ENCODE measurements at regions not wholly inside any gene's neighbourhood (a gene's known extent, or its start where the extent isn't known, plus 50 kb on each side); places are given as distances from the start of the nearest gene placed in this dataset.
A peak's percentile ranks its signal among the peaks of the same experiment; 100 is the strongest.

DNA sequence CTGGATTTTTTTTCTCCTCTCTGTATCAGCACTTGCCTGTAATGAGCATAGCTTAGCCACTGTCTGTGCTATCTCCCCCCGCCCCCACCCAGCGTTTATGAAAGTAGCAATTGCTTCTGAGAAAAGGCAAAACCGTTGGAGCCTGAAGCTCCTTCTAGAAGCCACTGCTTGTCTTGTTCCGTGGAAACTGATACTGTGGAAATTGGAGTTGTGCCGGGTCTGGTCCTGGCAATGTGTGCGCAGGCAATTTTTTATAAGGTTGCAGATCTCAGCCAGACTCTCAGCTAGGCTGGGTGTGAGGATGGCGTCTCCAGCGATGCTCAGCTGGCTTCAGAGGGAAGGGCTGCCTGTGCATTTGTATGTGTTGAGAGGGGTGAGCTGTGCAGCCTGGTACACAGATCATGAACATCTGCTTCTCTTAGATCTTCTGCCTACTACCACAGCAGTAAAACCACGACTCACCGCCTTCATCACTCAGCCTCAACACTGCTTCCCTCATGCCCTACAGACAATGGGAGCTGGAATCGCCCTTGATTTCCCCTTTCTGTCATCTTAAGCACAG, 72.4 kb upstream of the GTSF1L start:
- peak; percentile 74 for DNase-seq

DNA sequence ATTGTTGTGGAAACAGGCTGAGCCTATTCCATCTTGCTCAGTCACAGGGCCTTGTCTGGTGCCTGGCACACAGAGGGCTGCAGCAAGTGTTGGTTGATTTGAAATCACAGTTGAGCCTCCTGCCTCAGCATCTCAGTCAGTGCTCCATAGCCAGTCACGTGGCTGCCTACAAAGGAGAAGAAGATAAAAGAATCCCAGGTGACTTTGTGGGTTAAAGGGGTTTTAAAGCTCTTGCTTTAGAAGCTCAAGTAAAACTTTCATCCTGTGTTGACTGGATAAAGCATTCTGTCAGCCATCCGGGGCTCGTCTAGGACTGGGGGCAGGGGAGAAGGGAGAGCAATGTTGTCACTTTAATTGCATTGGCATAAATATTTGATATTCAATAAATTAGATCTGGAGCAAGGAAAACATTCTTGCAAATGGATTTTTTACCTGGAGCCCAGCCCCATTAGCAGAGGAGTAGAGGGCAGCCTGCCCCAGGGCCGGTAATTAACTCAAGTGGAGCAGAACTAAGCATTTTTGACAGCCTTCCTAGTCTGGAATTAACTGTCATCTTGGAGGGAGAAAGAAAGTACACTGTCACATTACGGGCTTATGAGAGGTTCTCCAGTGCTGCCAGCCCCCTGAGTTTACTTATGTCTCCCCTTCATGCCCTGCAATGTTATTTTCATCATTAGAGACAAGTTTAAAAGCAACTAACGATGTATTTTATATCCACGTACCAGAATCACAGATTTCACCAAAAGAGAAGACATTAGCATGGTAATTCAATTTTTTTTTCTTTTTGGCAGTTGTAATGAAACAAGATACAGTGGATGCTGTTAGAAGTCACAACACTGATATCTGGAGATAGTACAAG, 71.7 kb upstream of the GTSF1L start:
- peak; percentile 26 for DNase-seq

DNA sequence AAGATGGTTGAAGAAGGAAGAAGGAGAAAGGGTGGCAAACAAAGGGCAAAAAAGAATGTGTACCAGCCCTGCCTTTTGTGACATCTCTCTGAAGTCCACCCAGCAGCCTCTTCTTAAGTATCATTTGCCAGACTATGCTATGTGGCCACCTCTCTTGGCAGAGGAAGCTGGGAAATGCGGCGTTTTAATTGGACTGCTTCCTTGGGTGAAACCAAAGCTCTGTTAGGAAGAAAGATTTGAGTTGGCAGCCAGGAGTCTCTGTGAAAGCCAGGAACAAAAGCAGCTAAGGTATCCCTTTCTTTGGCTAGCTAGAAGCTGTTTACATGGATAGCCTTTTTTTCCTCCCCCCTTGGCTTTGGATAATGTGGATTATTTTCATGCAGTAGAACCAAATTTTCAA, 67.5 kb upstream of the GTSF1L start:
- DNase-seq, result no peak

DNA sequence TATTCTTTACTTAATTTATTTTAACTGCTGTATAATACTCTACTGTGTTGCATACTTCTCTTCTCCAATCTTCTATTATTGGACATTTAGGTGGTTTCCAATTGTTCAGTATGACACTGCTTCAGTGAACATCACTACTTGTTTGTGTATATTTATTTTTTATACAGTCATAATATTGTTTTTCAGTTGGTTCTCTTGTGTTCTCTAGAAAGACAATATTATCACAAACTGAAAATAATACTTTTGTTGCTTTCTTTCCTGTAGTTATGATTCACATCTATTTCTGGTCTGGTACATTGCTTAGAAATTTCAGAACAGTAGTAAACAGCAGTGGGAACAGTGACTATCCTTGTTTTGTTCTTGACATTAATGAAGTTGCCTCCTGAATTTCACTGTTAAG, 62.8 kb upstream of the GTSF1L start:
- DNase-seq, result no peak

DNA sequence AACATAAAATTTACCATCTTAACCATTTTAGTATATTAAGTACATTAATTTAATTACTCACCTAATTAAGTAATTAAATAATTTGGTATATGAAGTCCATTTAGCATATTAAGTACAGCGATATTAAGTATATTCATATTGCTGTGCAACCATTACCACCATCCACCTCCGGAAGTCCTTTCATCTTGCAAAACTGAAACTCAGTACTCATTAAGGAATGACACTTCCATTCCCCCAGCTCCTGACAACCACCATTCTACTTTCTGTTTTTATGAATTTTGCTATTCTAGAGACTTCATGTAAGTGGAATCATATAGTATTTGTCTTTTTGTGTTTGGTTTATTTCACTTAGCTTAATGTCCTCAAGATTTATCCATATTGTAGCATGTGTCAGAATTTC, 61.1 kb upstream of the GTSF1L start:
- no peak for DNase-seq

DNA sequence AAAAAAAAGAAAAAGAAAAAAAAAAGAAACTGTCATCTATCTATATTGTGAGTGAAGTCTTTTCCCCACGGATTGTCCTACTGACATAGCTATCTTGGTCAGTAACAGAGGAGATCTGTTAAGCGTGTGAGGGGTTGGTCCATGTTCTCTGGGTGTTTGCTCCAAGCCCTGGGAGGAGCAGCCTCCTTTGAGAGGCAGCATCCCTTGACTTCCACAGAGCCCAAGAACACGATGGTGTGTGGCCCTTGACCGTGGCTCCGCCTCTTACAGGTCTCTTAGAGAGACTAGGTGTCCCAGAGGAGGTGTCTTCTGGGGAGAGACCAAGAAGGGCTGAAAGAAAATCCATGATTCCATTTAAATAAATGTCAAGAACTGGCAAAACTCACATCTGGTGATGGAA, 60.1 kb upstream of the GTSF1L start:
- DNase-seq, result no peak

DNA sequence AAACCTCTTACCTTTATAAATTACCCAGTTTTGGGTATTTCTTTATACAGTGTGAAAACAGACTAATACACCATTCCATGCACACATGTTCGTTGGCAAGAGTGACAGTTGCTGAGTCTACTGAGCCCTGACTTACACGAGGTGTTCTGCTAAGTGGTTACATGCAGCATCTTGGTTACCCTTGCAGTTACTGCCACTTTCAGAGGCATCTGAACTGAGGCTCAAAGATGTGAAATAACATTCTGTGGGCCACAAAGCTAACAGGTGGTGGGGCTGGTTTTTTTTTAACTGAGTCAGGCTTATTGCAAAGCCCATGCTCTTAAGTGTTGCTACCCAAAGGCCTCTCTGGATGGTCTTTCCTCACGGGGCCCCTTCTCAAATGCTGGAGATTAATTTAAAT, 54.4 kb upstream of the GTSF1L start:
- no peak for DNase-seq

DNA sequence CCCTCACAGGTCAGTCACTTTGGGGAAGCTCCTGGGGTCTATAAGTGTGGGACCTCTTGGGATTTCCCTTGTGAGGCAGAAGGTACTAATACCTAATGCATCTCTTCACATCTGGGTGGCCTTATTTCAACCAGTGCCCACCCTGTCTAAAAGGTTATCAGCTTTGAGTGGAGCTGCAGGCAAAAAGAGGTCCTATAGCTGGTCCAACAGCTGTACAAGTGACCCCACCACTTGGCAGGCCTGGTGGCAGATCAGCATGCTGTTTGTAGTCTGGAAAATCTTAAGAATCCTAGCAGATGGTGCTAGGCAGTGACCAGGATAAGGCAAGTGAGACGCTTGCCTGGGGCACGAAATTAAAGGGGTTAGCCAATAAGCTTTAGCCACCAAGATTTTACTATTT, 51.6 kb upstream of the GTSF1L start:
- no peak for DNase-seq

DNA sequence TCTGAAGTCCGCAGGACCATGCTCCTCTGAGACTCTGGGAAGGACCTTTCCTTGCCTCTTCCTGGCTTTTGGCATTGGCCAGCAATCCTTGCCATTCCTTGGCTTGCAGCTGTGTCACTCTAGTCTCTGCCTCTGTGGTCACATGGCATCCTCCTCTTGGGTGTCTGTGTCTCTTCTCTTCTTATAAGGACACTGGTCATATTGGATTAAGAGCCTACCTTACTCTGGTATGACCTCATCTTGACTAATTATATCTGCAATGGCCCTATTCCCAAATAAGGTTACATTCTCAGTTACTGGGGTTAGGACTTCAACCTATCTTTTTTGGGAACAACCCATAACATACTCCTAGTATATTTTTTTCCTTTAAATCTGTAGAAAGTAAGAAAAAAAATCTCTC, 49.9 kb upstream of the GTSF1L start:
- DNase-seq, result no peak

Measured in NCI-H2227 treated with DMSO at 0.1 percent for 48 hours (cell line).